ENCODE measurements at regions not wholly inside any gene's neighbourhood (a gene's known extent, or its start where the extent isn't known, plus 50 kb on each side); places are given as distances from the start of the nearest gene placed in this dataset.

GRCh38 chr1:209256766-209257350, 326.7 kb upstream of the CAMK1G start:
- no peak overlapping the region for H3K27ac Mint-ChIP-seq
- H3K36me3 Mint-ChIP-seq (ENCODE audit: low read depth) = no peaks in the 10 kb centered on the region
- no peak overlapping the region for H3K4me3 Mint-ChIP-seq
- intact Hi-C loops (cut with micrococcal nuclease) = no loop called here
- peaks cover 4% of the 10 kb centered on the region for H3K27me3 Mint-ChIP-seq (ENCODE audit: low read depth)
- CTCF ChIA-PET = interaction anchor here (1.2 kb wide), 1 partner anchor 8 kb away, joined by 4 read pairs; no protein-coding TSS in a partner anchor
- H3K9me3 Mint-ChIP-seq = peaks cover 15% of the 10 kb centered on the region
- no peak for DNase-seq
- H3K4me1 Mint-ChIP-seq (ENCODE audit: low read depth) = no peaks in the 10 kb centered on the region

DNA sequence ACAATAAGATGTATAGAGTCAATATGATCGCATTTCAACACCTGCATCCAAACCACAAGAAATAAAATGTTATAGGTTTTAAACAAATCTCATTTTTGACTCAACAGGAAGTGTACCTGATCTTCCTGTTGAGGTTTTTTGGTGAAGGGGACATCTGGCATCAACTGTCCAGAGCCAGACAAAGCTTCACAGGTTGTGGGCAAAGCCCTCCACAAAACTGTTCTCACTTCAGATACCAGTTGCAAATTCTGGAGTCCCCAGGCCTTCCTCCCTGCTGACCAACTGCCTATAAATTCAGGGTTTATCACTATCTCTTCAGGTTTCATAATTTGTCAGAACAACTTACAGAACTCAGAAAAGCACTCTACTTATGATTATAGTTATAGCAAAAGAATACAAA, 326.1 kb upstream of the CAMK1G start:
- Mint-ChIP-seq H3K27me3 (ENCODE audit: low read depth) (peaks cover 4% of the 10 kb centered on the region), H3K4me3 (no peak overlapping the region), H3K27ac (no peak overlapping the region), H3K4me1 (ENCODE audit: low read depth) (no peaks in the 10 kb centered on the region), H3K9me3 (peaks cover 15% of the 10 kb centered on the region), H3K36me3 (ENCODE audit: low read depth) (no peaks in the 10 kb centered on the region)
- CTCF ChIA-PET = interaction anchor here (1.2 kb wide), 1 partner anchor 9 kb away, joined by 4 read pairs; no protein-coding TSS in a partner anchor
- DNase-seq = no peak
- intact Hi-C loops (cut with micrococcal nuclease) = no loop called here

GRCh38 chr1:209260136-209260535, 323.4 kb upstream of the CAMK1G start:
- Mint-ChIP-seq H3K4me3 (no peak overlapping the region), H3K36me3 (ENCODE audit: low read depth) (no peaks in the 10 kb centered on the region), H3K27ac (no peak overlapping the region), H3K4me1 (ENCODE audit: low read depth) (no peaks in the 10 kb centered on the region), H3K27me3 (ENCODE audit: low read depth) (peaks cover 4% of the 10 kb centered on the region), H3K9me3 (peaks cover 15% of the 10 kb centered on the region)
- CTCF ChIA-PET = interaction anchor here (1.0 to 1.2 kb wide), 2 partner anchors 12 to 14 kb away, joined by 3 to 11 read pairs; no protein-coding TSS in a partner anchor
- no peak for DNase-seq
- intact Hi-C loops (cut with micrococcal nuclease) = no loop called here

- intact Hi-C loops (cut with micrococcal nuclease) = no loop called here
- Mint-ChIP-seq H3K27ac (no peak overlapping the region), H3K9me3 (peaks cover 9% of the 10 kb centered on the region), H3K4me3 (no peak overlapping the region), H3K4me1 (ENCODE audit: low read depth) (no peaks in the 10 kb centered on the region), H3K27me3 (ENCODE audit: low read depth) (no peaks in the 10 kb centered on the region), H3K36me3 (ENCODE audit: low read depth) (no peaks in the 10 kb centered on the region)
- CTCF ChIA-PET = no interaction called here
- no peak for DNase-seq
Measured at GRCh38 chr1:209262631-209263030, 320.9 kb upstream of the CAMK1G start.

DNA sequence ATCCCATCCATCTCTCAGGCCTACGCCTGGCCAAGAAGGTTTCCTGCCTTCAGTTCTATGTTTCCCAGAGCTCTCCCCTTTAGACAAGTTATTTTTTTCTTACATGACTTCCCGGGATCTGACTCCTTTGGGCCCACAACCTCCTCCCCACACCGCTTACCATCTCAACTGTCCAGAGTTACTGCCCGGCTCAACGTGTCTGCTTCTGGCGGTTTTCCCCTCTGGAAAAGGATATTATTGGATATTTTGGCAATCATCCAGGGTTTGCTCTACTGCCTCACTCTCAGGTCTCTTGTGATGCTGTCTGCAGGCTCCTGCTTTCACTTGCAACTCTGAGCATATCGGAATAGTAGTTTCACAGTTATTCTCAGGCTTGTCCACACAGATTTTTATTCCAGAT, 318.2 kb upstream of the CAMK1G start:
- DNase-seq = no peak
- Mint-ChIP-seq H3K4me1 (ENCODE audit: low read depth) (no peaks in the 10 kb centered on the region), H3K9me3 (no peaks in the 10 kb centered on the region), H3K27me3 (ENCODE audit: low read depth) (no peaks in the 10 kb centered on the region), H3K27ac (no peak overlapping the region), H3K4me3 (no peak overlapping the region), H3K36me3 (ENCODE audit: low read depth) (no peaks in the 10 kb centered on the region)
- intact Hi-C loops (cut with micrococcal nuclease) = no loop called here
- CTCF ChIA-PET = no interaction called here

GRCh38 chr1:209266590-209267205, 316.8 kb upstream of the CAMK1G start:
- Mint-ChIP-seq H3K27me3 (ENCODE audit: low read depth) (no peaks in the 10 kb centered on the region), H3K4me3 (no peak overlapping the region), H3K4me1 (ENCODE audit: low read depth) (no peaks in the 10 kb centered on the region), H3K9me3 (no peaks in the 10 kb centered on the region), H3K27ac (no peak overlapping the region), H3K36me3 (ENCODE audit: low read depth) (no peaks in the 10 kb centered on the region)
- no peak for DNase-seq
- CTCF ChIA-PET = interaction anchor here (1.0 kb wide), 1 partner anchor 20 kb away, joined by 3 read pairs; no protein-coding TSS in a partner anchor
- intact Hi-C loops (cut with micrococcal nuclease) = no loop called here

DNA sequence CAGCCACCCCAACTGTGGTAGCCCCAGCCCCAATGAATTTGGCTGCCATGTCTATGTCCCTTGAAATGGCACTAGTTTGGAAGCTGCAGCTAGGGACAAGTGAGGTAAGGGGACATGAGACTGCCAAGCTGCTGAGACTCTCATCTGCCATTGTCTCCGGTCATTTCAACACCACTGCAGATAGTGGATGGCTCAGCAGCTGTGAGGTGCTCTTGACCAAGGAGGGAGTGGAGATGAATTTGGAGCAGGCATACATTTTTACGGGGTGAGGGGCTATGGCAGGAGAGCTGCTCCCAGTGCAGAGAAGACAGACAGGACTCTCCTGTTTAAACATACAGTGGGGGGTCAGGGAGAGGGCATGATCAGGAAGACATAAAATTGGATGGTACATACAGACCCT, 315.5 kb upstream of the CAMK1G start:
- no peaks in the 10 kb centered on the region for H3K36me3 Mint-ChIP-seq (ENCODE audit: low read depth)
- no peak overlapping the region for H3K27ac Mint-ChIP-seq
- CTCF ChIA-PET = no interaction called here
- intact Hi-C loops (cut with micrococcal nuclease) = no loop called here
- H3K9me3 Mint-ChIP-seq = no peaks in the 10 kb centered on the region
- DNase-seq = no peak
- H3K4me1 Mint-ChIP-seq (ENCODE audit: low read depth) = no peaks in the 10 kb centered on the region
- H3K4me3 Mint-ChIP-seq = no peak overlapping the region
- no peaks in the 10 kb centered on the region for H3K27me3 Mint-ChIP-seq (ENCODE audit: low read depth)

DNA sequence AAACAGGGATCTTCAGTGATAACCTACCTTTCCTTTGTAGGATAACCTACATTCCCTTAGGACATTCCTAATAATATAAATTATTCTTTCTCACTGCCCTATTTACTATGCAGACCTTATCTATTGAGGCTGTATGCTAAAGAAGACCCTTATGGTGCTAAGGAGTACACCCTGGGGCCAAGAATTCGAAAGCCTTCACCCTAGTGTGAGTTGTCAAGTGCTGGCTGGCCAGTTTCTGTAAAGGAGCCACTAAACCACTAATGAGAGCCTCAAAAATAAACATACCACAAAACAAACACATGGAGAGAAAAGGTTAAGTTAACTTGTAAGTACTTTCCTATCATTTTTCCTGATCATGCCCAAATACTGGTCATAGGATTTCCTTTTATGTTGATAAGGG, 315.0 kb upstream of the CAMK1G start:
- intact Hi-C loops (cut with micrococcal nuclease) = no loop called here
- Mint-ChIP-seq H3K4me1 (ENCODE audit: low read depth) (no peaks in the 10 kb centered on the region), H3K36me3 (ENCODE audit: low read depth) (no peaks in the 10 kb centered on the region), H3K27ac (no peak overlapping the region), H3K27me3 (ENCODE audit: low read depth) (peaks cover 2% of the 10 kb centered on the region), H3K9me3 (no peaks in the 10 kb centered on the region), H3K4me3 (no peak overlapping the region)
- DNase-seq = no peak
- CTCF ChIA-PET = no interaction called here

- no peak overlapping the region for H3K4me3 Mint-ChIP-seq
- DNase-seq = no peak
- CTCF ChIA-PET = no interaction called here
- H3K27me3 Mint-ChIP-seq (ENCODE audit: low read depth) = peaks cover 14% of the 10 kb centered on the region
- no peak overlapping the region for H3K27ac Mint-ChIP-seq
- intact Hi-C loops (cut with micrococcal nuclease) = no loop called here
- H3K4me1 Mint-ChIP-seq (ENCODE audit: low read depth) = no peaks in the 10 kb centered on the region
- H3K36me3 Mint-ChIP-seq (ENCODE audit: low read depth) = no peaks in the 10 kb centered on the region
- H3K9me3 Mint-ChIP-seq = no peaks in the 10 kb centered on the region
Measured at GRCh38 chr1:209276321-209276720, 307.2 kb upstream of the CAMK1G start.

DNA sequence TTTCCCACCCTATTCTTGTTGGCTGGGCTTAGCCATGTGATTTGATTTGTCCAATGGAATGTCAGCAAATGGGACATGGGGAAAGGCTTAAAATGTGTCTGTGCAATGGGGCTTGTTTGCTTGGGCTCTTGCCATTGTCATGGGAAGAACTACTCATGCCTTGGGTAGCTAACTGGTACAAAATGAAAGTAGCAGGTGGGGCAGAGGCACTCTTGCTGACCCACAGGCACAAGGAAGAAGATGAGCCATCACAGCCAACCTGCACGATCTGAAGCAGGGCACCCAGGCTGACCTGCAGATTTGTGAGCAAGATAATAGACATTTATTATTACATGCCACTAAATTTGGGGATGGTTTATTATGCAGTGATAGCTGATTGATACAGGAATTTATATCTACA, 305.9 kb upstream of the CAMK1G start:
- H3K4me3 Mint-ChIP-seq = no peak overlapping the region
- H3K27ac Mint-ChIP-seq = no peak overlapping the region
- H3K9me3 Mint-ChIP-seq = no peaks in the 10 kb centered on the region
- no peaks in the 10 kb centered on the region for H3K36me3 Mint-ChIP-seq (ENCODE audit: low read depth)
- H3K4me1 Mint-ChIP-seq (ENCODE audit: low read depth) = no peaks in the 10 kb centered on the region
- H3K27me3 Mint-ChIP-seq (ENCODE audit: low read depth) = peaks cover 14% of the 10 kb centered on the region
- CTCF ChIA-PET = no interaction called here
- DNase-seq = no peak
- intact Hi-C loops (cut with micrococcal nuclease) = no loop called here

DNA sequence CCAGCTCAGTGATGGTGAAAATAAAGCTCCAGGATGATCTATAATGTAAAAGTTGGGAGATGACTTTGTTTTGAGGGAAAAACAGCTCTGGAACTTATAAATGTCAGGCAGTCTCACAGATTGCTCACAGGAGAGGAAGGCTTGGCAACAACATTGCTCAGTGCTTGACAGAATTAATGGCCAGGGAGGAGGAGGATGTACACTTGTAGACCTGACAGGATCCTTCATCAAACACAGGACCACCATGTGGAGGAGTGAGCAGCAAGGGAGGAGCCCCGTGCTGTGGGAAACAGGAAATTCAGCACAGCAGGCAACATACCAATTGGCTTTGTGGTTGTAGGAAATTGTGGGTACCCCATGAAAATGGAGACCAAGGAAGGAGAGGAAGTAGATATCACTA, 291.8 kb upstream of the CAMK1G start:
- H3K27ac Mint-ChIP-seq = no peak overlapping the region
- no peak overlapping the region for H3K4me3 Mint-ChIP-seq
- H3K27me3 Mint-ChIP-seq (ENCODE audit: low read depth) = peaks cover 6% of the 10 kb centered on the region
- no peaks in the 10 kb centered on the region for H3K4me1 Mint-ChIP-seq (ENCODE audit: low read depth)
- no peaks in the 10 kb centered on the region for H3K9me3 Mint-ChIP-seq
- intact Hi-C loops (cut with micrococcal nuclease) = no loop called here
- CTCF ChIA-PET = no interaction called here
- H3K36me3 Mint-ChIP-seq (ENCODE audit: low read depth) = no peaks in the 10 kb centered on the region
- DNase-seq = no peak

- intact Hi-C loops (cut with micrococcal nuclease) = no loop called here
- Mint-ChIP-seq H3K4me3 (no peak overlapping the region), H3K27me3 (ENCODE audit: low read depth) (peaks cover 4% of the 10 kb centered on the region), H3K9me3 (no peaks in the 10 kb centered on the region), H3K27ac (no peak overlapping the region), H3K4me1 (ENCODE audit: low read depth) (no peaks in the 10 kb centered on the region), H3K36me3 (ENCODE audit: low read depth) (no peaks in the 10 kb centered on the region)
- no peak for DNase-seq
- CTCF ChIA-PET = no interaction called here
Measured at GRCh38 chr1:209302779-209303568, 280.5 kb upstream of the CAMK1G start.

- DNase-seq = no peak
- H3K36me3 Mint-ChIP-seq (ENCODE audit: low read depth) = no peaks in the 10 kb centered on the region
- peaks cover 4% of the 10 kb centered on the region for H3K27me3 Mint-ChIP-seq (ENCODE audit: low read depth)
- no peak overlapping the region for H3K4me3 Mint-ChIP-seq
- intact Hi-C loops (cut with micrococcal nuclease) = no loop called here
- no peaks in the 10 kb centered on the region for H3K9me3 Mint-ChIP-seq
- H3K27ac Mint-ChIP-seq = no peak overlapping the region
- no peaks in the 10 kb centered on the region for H3K4me1 Mint-ChIP-seq (ENCODE audit: low read depth)
- CTCF ChIA-PET = no interaction called here
Measured at GRCh38 chr1:209304166-209304565, 279.3 kb upstream of the CAMK1G start.

All from activated naive CD4-positive, alpha-beta T cell treated with anti-CD3 and anti-CD28 coated beads for 36 hours (primary cell).